ENCODE measurements at regions not wholly inside any gene's neighbourhood (a gene's known extent, or its start where the extent isn't known, plus 50 kb on each side); places are given as distances from the start of the nearest gene placed in this dataset.

DNA sequence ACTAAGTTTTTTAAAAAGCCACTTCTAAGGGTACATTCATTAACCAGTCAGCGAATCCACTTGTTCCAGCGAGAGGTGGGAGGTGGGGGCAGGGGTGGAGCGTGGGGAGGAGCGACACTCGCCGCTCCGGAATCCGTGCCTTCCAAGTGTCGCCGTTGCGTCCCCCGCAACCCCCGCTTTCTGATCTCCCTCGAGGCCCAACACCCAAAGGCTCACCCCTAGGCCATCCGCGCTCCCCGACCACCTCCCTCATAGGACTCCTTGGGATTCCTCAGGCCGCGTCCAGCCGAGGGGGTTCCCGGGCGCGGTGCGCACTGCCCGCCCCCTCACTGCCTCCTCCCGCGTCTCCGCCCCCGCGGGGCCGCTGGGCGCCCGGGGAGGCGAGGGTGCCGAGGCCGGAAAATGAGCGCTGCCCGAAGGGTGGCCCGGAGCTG, 108.1 kb upstream of the STOX2 start:
- TF ChIP-seq CTCF (IDR thresholded peaks at IDR 0.05) (no peak), POLR2AphosphoS5 (IDR thresholded peaks at IDR 0.05) (no peak), POLR2A (IDR thresholded peaks at IDR 0.05) (no peak)
